ENCODE measurements at regions not wholly inside any gene's neighbourhood (a gene's known extent, or its start where the extent isn't known, plus 50 kb on each side); places are given as distances from the start of the nearest gene placed in this dataset.

DNA sequence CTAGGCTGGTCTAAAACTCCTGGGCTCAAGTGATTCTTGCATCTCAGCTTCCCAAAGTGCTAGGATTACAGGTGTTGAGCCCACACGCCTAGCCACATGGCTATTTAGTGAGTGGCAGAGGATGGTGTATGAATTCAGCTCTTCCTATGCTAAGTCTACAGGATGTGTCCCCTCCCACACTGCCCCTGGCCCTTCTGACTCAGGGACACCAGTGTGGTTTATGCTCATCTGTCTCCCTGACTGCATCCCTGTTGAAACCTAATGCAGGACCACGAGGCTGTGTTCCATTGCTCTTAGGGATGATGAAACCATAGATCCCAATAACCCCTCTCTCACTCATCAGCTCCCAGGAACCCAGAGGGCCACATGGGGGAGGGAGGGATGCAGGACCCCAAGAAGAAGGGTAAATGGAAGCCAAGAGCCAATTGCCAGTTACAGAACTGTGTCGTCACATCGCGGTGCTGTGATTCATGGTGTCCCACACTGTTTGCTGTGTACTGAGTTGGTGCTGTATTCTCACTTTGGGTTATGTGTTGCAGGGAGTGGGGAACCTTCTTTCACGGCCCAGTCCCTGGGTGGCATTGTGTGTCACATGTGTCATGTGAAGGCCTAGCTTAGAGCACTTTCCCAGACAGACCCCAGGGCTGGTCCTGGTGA is 102.9 kb upstream of the HAAO start:
- TF ChIP-seq POLR2AphosphoS5 (IDR thresholded peaks at IDR 0.05; ENCODE audit: borderline replicate concordance, low read depth, low read length) (no peak), EZH2 (IDR thresholded peaks at IDR 0.05) (no peak)

Measured in SK-N-MC (cell line).